SU-DHL-6 (cell line): ENCODE measurements at regions not wholly inside any gene's neighbourhood (a gene's known extent, or its start where the extent isn't known, plus 50 kb on each side); places are given as distances from the start of the nearest gene placed in this dataset.

Experiments used
- H2AFZ ChIP-seq: fragments of 200-600 bp; sonication (generic); 2 replicates; pipeline ENCODE4 v1.6.1; 2014; ENCODE audit warnings: low read depth, mild to moderate bottlenecking, moderate library complexity, mixed read lengths, antibody characterized with exemption, low read length; ENCODE audit not compliant: severe bottlenecking
- H3F3A ChIP-seq: fragments of 200-600 bp; shearing (Covaris generic); 2 replicates; pipeline ENCODE4 v1.6.0; 2016; ENCODE audit warnings: antibody characterized with exemption, mild to moderate bottlenecking; ENCODE audit not compliant: insufficient read depth
- H3K27ac ChIP-seq: fragments of 200-600 bp; sonication (generic); 2 replicates; pipeline ENCODE4 v1.5.1; 2016; ENCODE audit warnings: low read depth, mild to moderate bottlenecking, low read length, moderate library complexity, mixed read lengths
- H3K27me3 ChIP-seq: fragments of 200-600 bp; sonication (generic), shearing (Covaris generic); 2 replicates; pipeline ENCODE4 v1.6.0; 2014; ENCODE audit warnings: mild to moderate bottlenecking, low read length
- H3K36me3 ChIP-seq: fragments of 200-600 bp; sonication (generic); 2 replicates; pipeline ENCODE4 v1.6.1; 2014; ENCODE audit warnings: mild to moderate bottlenecking, low read length, mixed read lengths
- H3K4me2 ChIP-seq: fragments of 300-600, 200-600 bp; shearing (Covaris generic), sonication (generic); 2 replicates; pipeline ENCODE4 v1.6.0; 2014; ENCODE audit warnings: low read length, low read depth, mild to moderate bottlenecking; ENCODE audit not compliant: poor library complexity, severe bottlenecking
- H3K4me3 ChIP-seq: fragments of 200-600 bp; sonication (generic); 2 replicates; pipeline ENCODE4 v1.5.1; 2014; ENCODE audit warnings: antibody characterized with exemption, low read length, mild to moderate bottlenecking, mixed read lengths; ENCODE audit not compliant: insufficient read depth, poor library complexity, severe bottlenecking
- H3K79me2 ChIP-seq: fragments of 200-600 bp; sonication (generic); 2 replicates; pipeline ENCODE4 v1.6.1; 2014; ENCODE audit warnings: mild to moderate bottlenecking, low read length, moderate library complexity; ENCODE audit not compliant: insufficient read depth
- H3K9ac ChIP-seq: fragments of 200-600 bp; sonication (generic); 2 replicates; pipeline ENCODE4 v1.7.0; 2014; ENCODE audit warnings: mild to moderate bottlenecking, low read length
- H3K9me2 ChIP-seq: fragments of 200-600 bp; sonication (generic); replicated peaks from 2 replicates; pipeline ENCODE4 v1.6.1; 2014; ENCODE audit warnings: low read length; ENCODE audit not compliant: insufficient read depth
- H3K9me3 ChIP-seq: fragments of 200-600 bp; sonication (generic); 2 replicates; pipeline ENCODE4 v1.6.1; 2014; ENCODE audit warnings: low read length, mixed read lengths; ENCODE audit not compliant: insufficient read depth
- H4K20me1 ChIP-seq: fragments of 200-600 bp; sonication (generic); 2 replicates; pipeline ENCODE4 v1.6.1; 2014; ENCODE audit warnings: low read depth, mild to moderate bottlenecking, antibody characterized with exemption, low read length, moderate library complexity, mixed read lengths
- EZH2phosphoT487 ChIP-seq: fragments of 200-600 bp; sonication (generic), shearing (Covaris generic); conservative IDR thresholded peaks from 2 replicates; pipeline ENCODE4 v1.6.1; 2018; ENCODE audit warnings: mild to moderate bottlenecking, antibody characterized with exemption, low read length, moderate library complexity, mixed read lengths
- TF ChIP-seq, protein P1 (sequence below): fragments of 200-600 bp; sonication (generic); IDR thresholded peaks from one replicate; pipeline ENCODE4 v1.5.1; 2017; ENCODE audit warnings: antibody characterized with exemption, mild to moderate bottlenecking, low read length, moderate library complexity; ENCODE audit not compliant: insufficient read depth, poor library complexity, severe bottlenecking

DNA sequence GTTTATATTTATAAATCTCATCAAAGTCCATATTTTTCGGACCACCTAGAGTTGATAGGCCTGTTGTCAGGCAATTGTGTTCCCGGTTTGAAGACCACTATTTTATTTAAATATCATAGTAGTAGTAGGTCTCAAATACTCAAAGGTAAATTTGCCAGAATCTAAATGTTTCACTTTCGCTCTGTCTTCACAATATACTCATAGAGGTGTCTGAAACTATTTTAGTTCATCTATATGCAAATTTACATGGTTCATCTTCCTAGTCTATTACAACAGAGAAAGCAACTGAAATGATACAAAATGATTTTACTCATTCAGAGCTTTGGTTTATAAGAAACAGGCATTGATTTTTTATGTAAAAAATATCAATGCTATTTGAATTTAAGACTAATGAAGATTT is 1897.5 kb downstream of the EFNA5 start:
- no peak overlapping the region for H3K4me2 ChIP-seq
- no peaks in the 10 kb centered on the region for H4K20me1 ChIP-seq
- no peaks in the 10 kb centered on the region for H3F3A ChIP-seq
- H3K27ac ChIP-seq = no peak overlapping the region
- H3K9ac ChIP-seq = no peak overlapping the region
- H3K27me3 ChIP-seq = no peaks in the 10 kb centered on the region
- no peak for TF ChIP-seq EZH2phosphoT487
- TF ChIP-seq, protein P1, sequence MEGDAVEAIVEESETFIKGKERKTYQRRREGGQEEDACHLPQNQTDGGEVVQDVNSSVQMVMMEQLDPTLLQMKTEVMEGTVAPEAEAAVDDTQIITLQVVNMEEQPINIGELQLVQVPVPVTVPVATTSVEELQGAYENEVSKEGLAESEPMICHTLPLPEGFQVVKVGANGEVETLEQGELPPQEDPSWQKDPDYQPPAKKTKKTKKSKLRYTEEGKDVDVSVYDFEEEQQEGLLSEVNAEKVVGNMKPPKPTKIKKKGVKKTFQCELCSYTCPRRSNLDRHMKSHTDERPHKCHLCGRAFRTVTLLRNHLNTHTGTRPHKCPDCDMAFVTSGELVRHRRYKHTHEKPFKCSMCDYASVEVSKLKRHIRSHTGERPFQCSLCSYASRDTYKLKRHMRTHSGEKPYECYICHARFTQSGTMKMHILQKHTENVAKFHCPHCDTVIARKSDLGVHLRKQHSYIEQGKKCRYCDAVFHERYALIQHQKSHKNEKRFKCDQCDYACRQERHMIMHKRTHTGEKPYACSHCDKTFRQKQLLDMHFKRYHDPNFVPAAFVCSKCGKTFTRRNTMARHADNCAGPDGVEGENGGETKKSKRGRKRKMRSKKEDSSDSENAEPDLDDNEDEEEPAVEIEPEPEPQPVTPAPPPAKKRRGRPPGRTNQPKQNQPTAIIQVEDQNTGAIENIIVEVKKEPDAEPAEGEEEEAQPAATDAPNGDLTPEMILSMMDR = no peak
- H3K79me2 ChIP-seq = no peaks in the 10 kb centered on the region
- H2AFZ ChIP-seq = no peak overlapping the region
- no peaks in the 10 kb centered on the region for H3K9me2 ChIP-seq
- no peaks in the 10 kb centered on the region for H3K36me3 ChIP-seq
- no peak overlapping the region for H3K4me3 ChIP-seq
- H3K9me3 ChIP-seq = no peaks in the 10 kb centered on the region

DNA sequence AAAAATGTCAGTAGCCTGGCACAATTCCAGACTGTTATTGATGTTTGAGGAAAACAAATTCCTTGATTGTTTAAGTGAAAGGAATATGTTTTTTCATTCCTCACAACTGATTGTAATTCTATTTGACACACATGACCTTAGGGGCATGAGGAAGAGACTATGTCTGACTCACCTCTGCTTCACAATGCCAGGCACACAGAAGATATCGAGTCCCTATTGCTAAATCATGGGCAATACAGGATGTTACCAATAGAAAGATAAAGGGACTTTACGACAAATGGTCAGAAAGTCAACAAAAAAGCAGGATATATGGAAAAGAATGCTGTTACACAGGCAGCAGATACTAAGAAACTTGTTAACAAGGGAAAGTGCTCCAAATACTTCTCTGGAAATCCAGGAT is 1903.5 kb downstream of the EFNA5 start:
- no peak overlapping the region for H2AFZ ChIP-seq
- TF ChIP-seq, protein P1 = no peak
- TF ChIP-seq EZH2phosphoT487 = no peak
- no peak overlapping the region for H3K4me3 ChIP-seq

DNA sequence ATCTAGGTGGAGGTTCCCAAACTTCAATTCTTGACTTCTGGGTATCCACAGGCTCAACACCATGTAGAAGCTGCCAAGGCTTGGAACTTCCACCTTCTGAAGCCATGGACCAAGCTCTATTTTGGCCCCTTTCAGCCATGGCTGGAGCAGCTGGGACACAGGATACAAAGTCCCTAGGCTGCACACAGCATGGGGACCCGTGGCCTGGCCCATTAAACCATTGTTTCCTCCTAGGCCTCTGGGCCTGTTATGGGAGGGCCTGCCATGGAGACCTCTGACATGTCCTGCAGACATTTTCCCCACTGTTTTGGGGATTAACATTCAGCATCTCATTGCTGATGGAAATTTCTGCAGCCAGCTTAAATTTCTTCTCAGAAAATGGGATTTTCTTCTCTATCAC is 1908.0 kb downstream of the EFNA5 start:
- Histone ChIP-seq H3K36me3 (no peaks in the 10 kb centered on the region), H3K4me3 (no peak overlapping the region), H2AFZ (no peak overlapping the region), H4K20me1 (no peaks in the 10 kb centered on the region), H3K4me2 (no peak overlapping the region), H3F3A (no peaks in the 10 kb centered on the region), H3K79me2 (no peaks in the 10 kb centered on the region), H3K9me2 (no peaks in the 10 kb centered on the region), H3K9me3 (peaks cover 9% of the 10 kb centered on the region; the same call in 1 of the 2 replicates), H3K27ac (no peak overlapping the region), H3K27me3 (no peaks in the 10 kb centered on the region), H3K9ac (no peak overlapping the region)
- TF ChIP-seq, protein P1 = no peak
- TF ChIP-seq EZH2phosphoT487 = no peak

More for the DNA sequence above, 1903.5 kb downstream of the EFNA5 start:
- Histone ChIP-seq H3K9me2 (no peaks in the 10 kb centered on the region), H3K4me2 (no peak overlapping the region), H3F3A (no peaks in the 10 kb centered on the region), H3K36me3 (no peaks in the 10 kb centered on the region), H3K27ac (no peak overlapping the region), H4K20me1 (no peaks in the 10 kb centered on the region), H3K27me3 (no peaks in the 10 kb centered on the region), H3K9me3 (peaks cover 5% of the 10 kb centered on the region; the same call in 1 of the 2 replicates), H3K9ac (no peak overlapping the region), H3K79me2 (no peaks in the 10 kb centered on the region)
